ENCODE measurements at regions not wholly inside any gene's neighbourhood (a gene's known extent, or its start where the extent isn't known, plus 50 kb on each side); places are given as distances from the start of the nearest gene placed in this dataset.

GRCh38 chr14:98695809-98696208 is 576.2 kb downstream of the BCL11B start:
- peaks cover 23% of the 10 kb centered on the region for H3K9me3 ChIP-seq (ENCODE audit: control insufficient read depth, insufficient read depth, low read length)
- WGBS, 2 experiments (ENCODE audit: extremely low coverage in 2 of 2, insufficient read length in 1 of 2), result no CpG with 5 or more reads among the region's 1 CpG
- H2BK120ac ChIP-seq (ENCODE audit: low read depth, low read length), result no peak overlapping the region
- H3K4me3 ChIP-seq (ENCODE audit: insufficient read depth, low read depth, low read length), result no peak overlapping the region
- no peak overlapping the region for H3K4me2 ChIP-seq (ENCODE audit: low read depth, low read length)
- no TSS peak for BruUV-seq (replicated peaks)
- no peaks in the 10 kb centered on the region for H3K79me1 ChIP-seq (ENCODE audit: low read depth in 1 of 2, low read length in 2 of 2)
- H3K9ac ChIP-seq (ENCODE audit: low read depth, low read length), result no peak overlapping the region
- no peak overlapping the region for H3K14ac ChIP-seq (replicated peaks; ENCODE audit: low read depth, low read length)
- H3K4me1 ChIP-seq (ENCODE audit: control insufficient read depth, insufficient read depth, low read length), result no peaks in the 10 kb centered on the region
- no peak overlapping the region for H2BK20ac ChIP-seq (ENCODE audit: low read depth, low read length)
- H3K23ac ChIP-seq (ENCODE audit: low read depth, low read length), result no peak overlapping the region
- no peaks in the 10 kb centered on the region for H3K9me1 ChIP-seq (ENCODE audit: insufficient read depth, low read length)
- dilution Hi-C loops (cut with HindIII; ENCODE audit: low sequenced_read_pairs, unreplicated experiment), result no loop called here
- ChIA-PET CTCF (no interaction called here), POLR2A (ENCODE audit: unreplicated experiment) (no interaction called here)
- in situ Hi-C loops (cut with MboI; ENCODE audit: low sequenced_read_pairs), result no loop called here
- H4K5ac ChIP-seq (ENCODE audit: low read depth, low read length), result no peak overlapping the region
- no peaks in the 10 kb centered on the region for H3K27me3 ChIP-seq (ENCODE audit: control insufficient read depth, insufficient read depth, low read length)
- no peak for DNase-seq
- H2AFZ ChIP-seq (replicated peaks; ENCODE audit: low read length, poor library complexity), result no peak overlapping the region
- H2BK15ac ChIP-seq (ENCODE audit: low read depth, low read length), result no peak overlapping the region
- no peak overlapping the region for H3K27ac ChIP-seq (ENCODE audit: insufficient read depth, low read length)
- no peaks in the 10 kb centered on the region for H4K20me1 ChIP-seq (ENCODE audit: insufficient read depth, low read length)
- H2AK5ac ChIP-seq (ENCODE audit: low read depth, low read length), result no peak overlapping the region
- no peaks in the 10 kb centered on the region for H3K36me3 ChIP-seq (ENCODE audit: control insufficient read depth, insufficient read depth, low read length)
- no peak overlapping the region for H3K56ac ChIP-seq (ENCODE audit: extremely low read depth, insufficient read depth, low read length)
- no peak overlapping the region for H4K91ac ChIP-seq (ENCODE audit: insufficient read depth, low read depth, low read length)
- no peak overlapping the region for H2BK5ac ChIP-seq (ENCODE audit: low read depth, low read length, poor library complexity, severe bottlenecking)
- no peak overlapping the region for H4K8ac ChIP-seq (ENCODE audit: low read depth in 2 of 2, low read length in 2 of 2)
- ATAC-seq (ENCODE audit: low read depth), result no peak
- no peak overlapping the region for H2AK9ac ChIP-seq (replicated peaks; ENCODE audit: low read depth, low read length, poor library complexity)
- TF ChIP-seq SMC3 (IDR thresholded peaks at IDR 0.05; ENCODE audit: low read depth, low read length) (no peak), CTCF (conservative IDR thresholded peaks at IDR 0.05; ENCODE audit: low read depth, low read length) (no peak), MXI1 (IDR thresholded peaks at IDR 0.05; ENCODE audit: borderline replicate concordance, low read depth, low read length) (no peak), MAZ (IDR thresholded peaks at IDR 0.05; ENCODE audit: borderline replicate concordance, low read depth, low read length) (no peak), USF2 (IDR thresholded peaks at IDR 0.05; ENCODE audit: low read depth, low read length) (no peak), RCOR1 (IDR thresholded peaks at IDR 0.05; ENCODE audit: insufficient replicate concordance, low read length) (no peak), POLR2A (IDR thresholded peaks at IDR 0.05; ENCODE audit: low read depth, low read length) (no peak), BHLHE40 (IDR thresholded peaks at IDR 0.05; ENCODE audit: low read depth, low read length) (no peak), RFX5 (IDR thresholded peaks at IDR 0.05; ENCODE audit: low read depth, low read length) (no peak), MAFK (IDR thresholded peaks at IDR 0.05; ENCODE audit: low read depth, low read length) (no peak), RAD21 (IDR thresholded peaks at IDR 0.05; ENCODE audit: low read length) (no peak), FOS (IDR thresholded peaks at IDR 0.05; ENCODE audit: low read depth, low read length) (no peak), CHD1 (IDR thresholded peaks at IDR 0.05; ENCODE audit: low read depth, low read length) (no peak), CEBPB (IDR thresholded peaks at IDR 0.05; ENCODE audit: low read depth, low read length) (no peak), NFE2L2 (IDR thresholded peaks at IDR 0.05; ENCODE audit: low read depth, low read length) (no peak), ELK1 (IDR thresholded peaks at IDR 0.05; ENCODE audit: borderline replicate concordance, low read depth, low read length) (no peak)
- intact Hi-C loops (cut with micrococcal nuclease), result no loop called here
- H3K18ac ChIP-seq (ENCODE audit: low read depth, low read length), result no peak overlapping the region
- no peak overlapping the region for H3K4ac ChIP-seq (ENCODE audit: low read depth, low read length)

Measured in IMR-90 (cell line).